HEK293 (cell line): ENCODE measurements at regions not wholly inside any gene's neighbourhood (a gene's known extent, or its start where the extent isn't known, plus 50 kb on each side); places are given as distances from the start of the nearest gene placed in this dataset.

Experiments
- CTCF ChIA-PET: fragments of 350-600 bp; formaldehyde crosslinking; extraction: SDS; loops from one replicate; lab custom pipeline; 2021; ENCODE audit warnings: antibody characterized with exemption; lab: Yijun Ruan, JAX
- POLR2A ChIA-PET: fragments of 300-600 bp; formaldehyde crosslinking; extraction: SDS; loops from one replicate; lab custom pipeline; 2020; ENCODE audit warnings: antibody characterized with exemption, inconsistent platforms; lab: Yijun Ruan, JAX
- H3K27ac ChIP-seq: fragments of 200-500 bp; sonication (Bioruptor generic); 2 replicates; pipeline ENCODE4 v1.5.1; 2014; ENCODE audit warnings: low read depth, low read length, control low read depth, inconsistent platforms; ENCODE audit errors: extremely low read depth
- H3K36me3 ChIP-seq, 2 experiments: fragments of 200-500 bp in 1 of 2; sonication (Bioruptor generic) in 1 of 2; 1 replicate in 1 of 2; 2 replicates in 1 of 2; pipeline ENCODE4 v1.5.1; 2014 to 2017; ENCODE audit warnings: inconsistent platforms in 2 of 2, low read length in 2 of 2; ENCODE audit not compliant: control insufficient read depth in 2 of 2, insufficient read depth in 1 of 2
- H3K4me1 ChIP-seq: fragments of 200-500 bp; sonication (Bioruptor generic); 2 replicates; pipeline ENCODE4 v1.5.1; 2014; ENCODE audit warnings: mild to moderate bottlenecking, low read length, inconsistent platforms; ENCODE audit not compliant: control insufficient read depth, insufficient read depth
- H3K4me3 ChIP-seq: 2 replicates; pipeline ENCODE4 v1.5.1; 2011; ENCODE audit warnings: low read depth, mild to moderate bottlenecking, control low read depth, low read length, moderate library complexity
- H3K9me3 ChIP-seq: fragments of 200-500 bp; sonication (Bioruptor generic); 2 replicates; pipeline ENCODE4 v1.5.1; 2014; ENCODE audit warnings: low read depth, low read length, inconsistent platforms; ENCODE audit not compliant: control insufficient read depth, insufficient read depth
- AEBP2 ChIP-seq: fragments of 450-650 bp; formaldehyde crosslinking; IDR thresholded peaks from 2 replicates; pipeline ENCODE4 v1.5.1; 2016; ENCODE audit warnings: missing biosample characterization, missing genetic modification characterization, borderline replicate concordance
- PRDM6 ChIP-seq: fragments of 450-650 bp; formaldehyde crosslinking; IDR thresholded peaks from 2 replicates; pipeline ENCODE4 v1.5.1; 2017; ENCODE audit warnings: missing biosample characterization, missing genetic modification characterization
- ZBTB26 ChIP-seq: fragments of 450-650 bp; formaldehyde crosslinking; optimal IDR thresholded peaks from 2 replicates; pipeline ENCODE3; 2016; ENCODE audit warnings: missing biosample characterization, mild to moderate bottlenecking, missing genetic modification characterization
- ZNF114 ChIP-seq: fragments of 450-650 bp; formaldehyde crosslinking; IDR thresholded peaks from 2 replicates; pipeline ENCODE4 v1.5.0; 2017; ENCODE audit warnings: missing biosample characterization, missing genetic modification characterization
- ZNF148 ChIP-seq: fragments of 450-650 bp; formaldehyde crosslinking; IDR thresholded peaks from 2 replicates; pipeline ENCODE4 v1.5.0; 2017; ENCODE audit warnings: missing biosample characterization, missing genetic modification characterization, borderline replicate concordance
- ZNF280C ChIP-seq: fragments of 450-650 bp; formaldehyde crosslinking; IDR thresholded peaks from 2 replicates; pipeline ENCODE4 v1.5.1; 2016; ENCODE audit warnings: missing biosample characterization, missing genetic modification characterization
- ZNF366 ChIP-seq: fragments of 450-650 bp; formaldehyde crosslinking; conservative IDR thresholded peaks from 2 replicates; pipeline ENCODE4 v1.5.1; 2016; ENCODE audit warnings: missing biosample characterization, missing genetic modification characterization
- ZNF426 ChIP-seq: fragments of 450-650 bp; formaldehyde crosslinking; IDR thresholded peaks from 2 replicates; pipeline ENCODE4 v1.5.1; 2017; ENCODE audit warnings: missing biosample characterization, missing genetic modification characterization, mild to moderate bottlenecking, inconsistent platforms, moderate library complexity
- ZNF510 ChIP-seq: fragments of 450-650 bp; formaldehyde crosslinking; IDR thresholded peaks from 2 replicates; pipeline ENCODE4 v1.5.1; 2018; ENCODE audit warnings: mild to moderate bottlenecking, missing genetic modification characterization, missing biosample characterization; ENCODE audit not compliant: insufficient replicate concordance
- ZNF629 ChIP-seq: fragments of 450-650 bp; formaldehyde crosslinking; IDR thresholded peaks from 2 replicates; pipeline ENCODE4 v1.5.1; 2017; ENCODE audit warnings: missing biosample characterization, missing genetic modification characterization
- ZNF664 ChIP-seq: fragments of 450-650 bp; formaldehyde crosslinking; IDR thresholded peaks from 2 replicates; pipeline ENCODE4 v1.5.1; 2016; ENCODE audit warnings: missing biosample characterization, missing genetic modification characterization
- ZNF707 ChIP-seq: fragments of 450-650 bp; formaldehyde crosslinking; IDR thresholded peaks from 2 replicates; pipeline ENCODE4 v1.5.1; 2016; ENCODE audit warnings: missing biosample characterization, missing genetic modification characterization
- ZNF792 ChIP-seq: fragments of 450-650 bp; formaldehyde crosslinking; IDR thresholded peaks from 2 replicates; pipeline ENCODE4 v1.5.1; 2016; ENCODE audit warnings: missing biosample characterization, missing genetic modification characterization
- ZNF837 ChIP-seq: fragments of 450-650 bp; formaldehyde crosslinking; IDR thresholded peaks from 2 replicates; pipeline ENCODE4 v1.5.1; 2016; ENCODE audit warnings: missing biosample characterization, missing genetic modification characterization
- ZSCAN30 ChIP-seq: fragments of 450-650 bp; IDR thresholded peaks from 2 replicates; pipeline ENCODE4 v1.5.1; 2018; ENCODE audit warnings: missing biosample characterization, mild to moderate bottlenecking, missing genetic modification characterization, moderate library complexity

GRCh38 chr15:46442184-46442583 is 807.4 kb downstream of the SQOR start (continued):
- no peak for TF ChIP-seq ZNF792 (tag by site-specific recombination)

- Histone ChIP-seq H3K4me3 (no peak overlapping the region), H3K27ac (no peak overlapping the region), H3K9me3 (no peaks in the 10 kb centered on the region), H3K4me1 (no peaks in the 10 kb centered on the region), H3K36me3 (no peaks in the 10 kb centered on the region)
- ChIA-PET CTCF (no interaction called here), POLR2A (no interaction called here)
- TF ChIP-seq ZNF629 (no peak), ZNF366 (no peak), ZNF664 (tag by site-specific recombination) (no peak), ZNF707 (tag by site-specific recombination) (no peak), ZNF114 (tag by site-specific recombination) (no peak), ZNF148 (tag by site-specific recombination) (no peak), ZBTB26 (tag by site-specific recombination) (no peak)
These were observed 808.2 kb downstream of the SQOR start for GRCh38 chr15:46442901-46443590.

GRCh38 chr15:46450112-46450809 is 815.4 kb downstream of the SQOR start:
- POLR2A ChIA-PET: no interaction called here

More at GRCh38 chr15:46450112-46450809, 815.4 kb downstream of the SQOR start:
- Histone ChIP-seq H3K4me3 (no peak overlapping the region), H3K9me3 (no peaks in the 10 kb centered on the region), H3K4me1 (no peaks in the 10 kb centered on the region), H3K27ac (no peak overlapping the region), H3K36me3 (no peaks in the 10 kb centered on the region)
- TF ChIP-seq AEBP2 (no peak), ZNF426 (no peak), PRDM6 (tag by site-specific recombination) (no peak), ZNF837 (tag by site-specific recombination) (no peak), ZSCAN30 (tag by site-specific recombination) (no peak), ZNF510 (no peak), ZNF280C (tag by site-specific recombination) (no peak)
- TF ChIP-seq, all 188 proteins: peak for 0
- CTCF ChIA-PET: interaction anchor here (0.7 kb wide), 1 partner anchor 1886 kb away, joined by 3 read pairs; no protein-coding TSS in a partner anchor
